CMK (cell line): ENCODE measurements at regions not wholly inside any gene's neighbourhood (a gene's known extent, or its start where the extent isn't known, plus 50 kb on each side); places are given as distances from the start of the nearest gene placed in this dataset.
"Not testable (repeated sequence)": the region's sequence is repeated elsewhere in the genome, so short reads cannot be mapped to it uniquely, and the experiment has no call there.

Experiments used
- DNase-seq: peaks from one replicate; pipeline ENCODE4 v3.0.0-alpha.2; 2010; ENCODE audit warnings: low read depth

GRCh38 chr7:131056007-131056406, 271.7 kb upstream of the MKLN1 start:
- DNase-seq: no peak

DNA sequence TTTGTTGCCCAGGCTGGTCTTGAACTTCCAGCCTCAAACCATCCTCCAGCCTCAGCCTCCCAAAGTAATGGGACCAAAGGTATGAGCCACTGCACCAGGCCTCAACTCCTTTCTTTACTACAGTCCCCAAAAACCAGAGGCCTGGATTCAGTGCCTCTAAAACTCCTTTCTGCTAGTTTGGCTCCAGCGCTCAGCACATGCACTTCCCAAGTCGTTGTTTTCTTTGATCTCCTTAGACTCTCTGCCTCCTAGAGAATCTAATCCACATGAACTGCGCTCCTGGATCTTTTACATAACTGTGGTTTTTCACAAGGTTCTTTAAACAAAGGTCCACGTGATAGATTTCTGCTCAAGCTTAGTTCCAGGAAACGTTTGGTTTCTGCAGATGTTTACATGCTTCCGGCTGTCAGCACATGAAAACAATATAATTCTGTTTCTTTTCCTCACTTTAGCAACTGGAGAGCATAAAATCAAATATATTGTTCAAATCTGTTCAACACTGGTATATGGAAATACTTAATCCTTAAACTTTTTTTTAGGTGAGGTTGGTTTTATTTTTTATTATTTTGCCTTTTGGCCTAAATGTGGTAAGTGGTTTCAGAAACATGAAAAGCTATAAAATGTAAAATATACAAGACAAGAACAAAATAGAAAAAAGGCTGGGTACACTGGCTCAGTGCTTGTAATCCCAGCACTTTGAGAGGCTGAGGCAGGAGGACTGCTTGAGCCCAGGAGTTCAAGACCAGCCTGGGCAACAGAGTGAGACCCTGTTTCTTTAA, 270.5 kb upstream of the MKLN1 start:
- no peak for DNase-seq

DNA sequence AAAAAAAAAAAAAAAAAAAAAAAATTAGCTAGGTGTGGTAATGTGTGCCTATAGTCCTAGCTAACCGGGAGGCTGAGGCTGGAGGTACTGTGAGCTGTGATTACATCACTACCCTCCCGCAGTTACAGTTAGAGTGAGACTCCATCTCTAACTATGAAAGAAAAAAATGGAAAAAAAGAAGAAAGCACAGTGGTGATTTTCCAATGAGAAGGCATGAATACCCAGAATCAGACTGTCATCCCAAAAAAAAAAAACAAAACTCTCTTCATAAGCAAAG, 269.9 kb upstream of the MKLN1 start:
- no peak for DNase-seq

DNA sequence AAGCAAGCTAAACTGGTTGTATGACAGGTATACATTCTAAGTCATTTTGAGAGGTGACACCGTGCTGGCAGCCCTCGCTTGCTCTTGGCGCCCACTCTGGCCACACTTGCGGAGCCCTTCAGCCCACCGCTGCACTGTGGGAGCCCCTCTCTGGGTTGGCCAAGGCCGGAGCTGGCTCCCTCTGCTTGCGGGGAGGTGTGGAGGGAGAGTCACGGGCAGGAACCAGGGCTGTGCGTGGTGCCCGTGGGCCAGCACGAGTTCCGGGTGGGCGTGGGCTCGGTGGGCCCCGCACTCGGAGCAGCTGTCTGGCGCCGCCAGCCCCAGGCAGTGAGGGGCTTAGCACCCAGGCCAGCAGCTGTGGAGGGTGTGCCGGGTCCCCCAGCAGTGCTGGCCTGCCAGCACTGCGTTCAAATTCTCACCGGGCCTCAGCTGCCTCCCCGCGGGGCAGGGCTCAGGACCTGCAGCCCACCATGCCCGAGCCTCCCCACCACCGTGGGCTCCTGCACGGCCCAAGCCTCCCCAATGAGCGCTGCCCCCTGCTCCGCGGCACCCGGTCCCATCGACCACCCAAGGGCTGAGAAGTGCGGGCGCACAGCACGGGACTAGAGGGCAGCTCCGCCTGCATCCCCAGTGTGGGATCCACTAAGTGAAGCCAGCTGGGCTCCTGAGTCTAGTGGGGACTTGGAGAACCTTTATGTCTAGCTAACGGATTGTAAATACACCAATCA, 269.0 kb upstream of the MKLN1 start:
- DNase-seq: not testable (repeated sequence)

GRCh38 chr7:131059401-131059800, 268.3 kb upstream of the MKLN1 start:
- not testable (repeated sequence) for DNase-seq

- no peak for DNase-seq
Measured at GRCh38 chr7:131061158-131061557, 266.5 kb upstream of the MKLN1 start.

DNA sequence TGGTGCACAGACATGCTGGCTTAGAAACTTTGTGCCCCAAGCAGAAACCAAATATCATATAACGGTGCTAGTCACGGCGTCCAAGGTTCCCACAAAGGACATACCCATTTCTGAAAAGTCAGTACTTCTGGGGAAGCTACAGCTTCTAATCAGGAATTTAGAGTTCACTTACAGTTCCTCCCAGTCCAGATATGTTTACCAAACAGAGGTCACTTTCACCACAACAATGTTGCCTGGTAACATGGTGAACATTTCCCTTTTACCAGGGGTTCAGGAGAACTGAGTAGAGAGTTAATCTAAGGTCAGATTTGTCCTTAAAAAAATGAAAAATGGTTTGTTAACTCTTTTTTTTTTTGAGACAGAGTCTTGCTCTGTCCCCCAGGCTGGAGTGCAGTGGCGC, 265.9 kb upstream of the MKLN1 start:
- no peak for DNase-seq

DNA sequence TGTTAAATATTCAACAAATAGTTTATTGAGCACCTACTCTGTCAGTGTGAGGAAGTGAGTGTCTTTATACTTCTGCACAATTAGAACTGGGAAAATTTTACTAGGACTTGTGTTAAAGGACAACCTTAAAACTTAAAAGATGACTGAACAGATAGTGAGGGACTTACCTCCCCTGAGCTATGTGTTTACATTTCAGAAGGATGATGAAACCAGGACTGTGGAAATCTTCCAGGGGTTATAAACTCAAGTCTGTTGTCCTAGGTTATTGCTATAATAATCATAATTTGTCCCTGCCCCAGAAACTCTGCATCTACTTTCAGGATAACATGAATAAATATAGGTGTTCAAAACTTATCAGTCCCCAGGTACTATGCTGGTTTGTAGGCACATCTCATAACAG, 261.0 kb upstream of the MKLN1 start:
- DNase-seq: no peak

- DNase-seq: no peak
Measured at GRCh38 chr7:131067220-131067619, 260.5 kb upstream of the MKLN1 start.

- no peak for DNase-seq
Measured at GRCh38 chr7:131068604-131069021, 259.1 kb upstream of the MKLN1 start.

DNA sequence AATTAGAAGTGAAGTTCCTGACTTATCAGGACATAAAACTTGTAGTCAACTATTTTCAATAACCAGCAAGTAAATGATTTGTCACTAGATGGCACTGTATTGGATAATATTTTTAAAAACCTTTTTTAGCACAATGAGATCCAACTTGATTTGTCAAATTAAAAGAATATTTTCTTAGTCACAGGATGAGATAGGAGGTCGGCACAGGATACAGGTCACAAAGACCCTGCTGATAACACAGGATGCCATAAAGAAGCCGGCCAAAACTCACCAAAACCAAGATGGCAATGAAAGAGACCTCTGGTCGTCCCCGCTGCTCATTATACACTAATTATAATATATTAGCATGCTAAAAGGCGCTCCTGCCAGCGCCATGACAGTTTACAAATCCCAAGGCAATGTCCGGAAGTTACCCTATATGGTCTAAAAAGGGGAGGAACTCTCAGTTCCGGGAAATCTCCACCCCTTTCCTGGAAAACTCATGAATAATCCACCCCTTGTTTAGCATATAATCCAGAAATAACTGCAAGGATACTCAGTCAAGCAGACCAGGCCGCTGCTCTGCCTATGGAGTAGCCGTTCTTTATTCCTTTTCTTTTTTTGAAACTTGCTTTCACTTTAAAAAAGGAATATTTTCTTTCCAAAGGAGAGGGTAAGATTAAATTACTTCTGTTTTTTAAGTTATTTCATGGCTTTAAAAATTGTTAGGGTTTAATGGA, 255.7 kb upstream of the MKLN1 start:
- DNase-seq: peak; percentile 74

GRCh38 chr7:131072505-131073091, 255.1 kb upstream of the MKLN1 start:
- DNase-seq: no peak

- DNase-seq: no peak
Measured at GRCh38 chr7:131074043-131074442, 253.6 kb upstream of the MKLN1 start.

GRCh38 chr7:131074585-131074984, 253.1 kb upstream of the MKLN1 start:
- no peak for DNase-seq

DNA sequence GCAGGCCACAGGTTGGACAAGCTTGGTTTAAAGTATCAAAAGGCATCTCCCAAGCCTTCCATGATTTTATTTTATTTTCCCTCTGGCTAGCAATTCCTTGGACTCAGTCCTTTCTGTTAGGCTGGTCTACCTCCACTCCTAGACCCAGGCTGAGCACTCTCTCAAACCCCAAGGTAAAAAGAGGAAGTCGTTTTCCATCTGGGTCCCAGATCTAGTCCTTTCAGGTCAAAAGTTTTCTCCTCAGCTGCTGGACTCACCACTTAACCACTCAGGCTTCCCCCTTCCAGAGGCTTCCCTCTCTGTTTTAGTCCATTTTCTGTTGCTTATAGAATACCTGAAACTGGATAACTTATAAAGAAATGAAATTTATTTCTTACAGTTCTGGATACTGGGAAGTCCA, 252.3 kb upstream of the MKLN1 start:
- DNase-seq: no peak

DNA sequence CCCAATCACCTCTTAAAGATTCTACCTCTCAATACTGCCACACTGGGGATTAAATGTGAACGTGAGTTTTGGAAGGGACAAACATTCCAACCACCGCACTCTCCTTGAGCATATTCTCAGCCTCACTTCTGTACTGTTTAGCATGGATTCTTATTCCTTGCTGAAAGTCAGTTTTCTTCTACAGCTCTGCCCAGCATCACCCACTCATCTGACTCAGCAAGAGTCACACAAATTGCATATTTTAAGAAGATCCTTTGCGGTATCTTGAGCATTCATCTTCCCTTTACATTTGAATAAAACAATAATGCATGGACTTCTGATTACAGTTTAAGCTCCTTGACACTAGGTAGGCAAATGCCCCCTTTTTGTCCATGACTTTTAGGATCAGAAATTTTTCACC, 251.6 kb upstream of the MKLN1 start:
- DNase-seq: no peak

DNA sequence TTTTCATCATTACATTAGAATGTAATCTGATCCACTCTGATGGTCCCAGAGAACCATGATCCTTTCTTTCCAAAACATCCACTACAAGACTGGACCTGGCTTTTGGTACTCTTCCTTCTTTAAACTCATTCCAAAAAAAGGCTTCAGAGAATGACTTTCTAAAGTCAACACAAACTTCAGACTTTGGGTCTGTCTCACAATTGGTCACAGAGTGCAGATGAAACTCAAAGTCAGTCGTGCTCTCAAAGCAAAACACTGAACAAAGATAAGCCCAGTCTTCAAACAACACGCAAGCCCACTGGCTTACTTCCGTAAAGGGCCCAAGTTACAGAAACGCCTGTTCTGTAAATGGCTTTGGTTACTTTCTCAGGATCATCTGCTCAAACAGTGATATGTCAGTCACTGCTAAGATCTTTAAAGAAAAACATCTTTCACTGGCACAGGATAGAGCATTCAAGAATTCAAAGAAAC, 250.9 kb upstream of the MKLN1 start:
- DNase-seq: no peak

DNA sequence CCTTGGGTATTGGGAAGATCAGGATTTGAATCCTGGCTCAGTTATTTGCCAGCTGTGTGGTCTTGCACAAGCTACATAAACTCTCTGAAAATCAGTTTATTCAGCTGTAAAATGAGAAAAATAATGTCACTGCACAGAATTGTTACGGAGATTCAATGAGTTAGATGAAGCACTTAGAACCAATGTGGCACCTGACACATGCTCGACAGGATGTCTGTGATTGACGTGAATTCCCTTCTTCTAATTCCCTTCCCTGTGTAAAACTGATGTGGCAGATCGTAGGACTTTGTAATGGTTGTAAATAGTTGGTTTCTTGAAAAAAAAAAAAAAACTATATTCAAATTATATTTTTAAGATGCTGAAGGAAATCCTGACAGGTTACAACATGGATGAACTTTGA, 249.9 kb upstream of the MKLN1 start:
- no peak for DNase-seq

GRCh38 chr7:131080754-131081153, 246.9 kb upstream of the MKLN1 start:
- DNase-seq: no peak

GRCh38 chr7:131081308-131081707, 246.4 kb upstream of the MKLN1 start:
- no peak for DNase-seq

- no peak for DNase-seq
Measured at GRCh38 chr7:131083781-131084180, 243.9 kb upstream of the MKLN1 start.

DNA sequence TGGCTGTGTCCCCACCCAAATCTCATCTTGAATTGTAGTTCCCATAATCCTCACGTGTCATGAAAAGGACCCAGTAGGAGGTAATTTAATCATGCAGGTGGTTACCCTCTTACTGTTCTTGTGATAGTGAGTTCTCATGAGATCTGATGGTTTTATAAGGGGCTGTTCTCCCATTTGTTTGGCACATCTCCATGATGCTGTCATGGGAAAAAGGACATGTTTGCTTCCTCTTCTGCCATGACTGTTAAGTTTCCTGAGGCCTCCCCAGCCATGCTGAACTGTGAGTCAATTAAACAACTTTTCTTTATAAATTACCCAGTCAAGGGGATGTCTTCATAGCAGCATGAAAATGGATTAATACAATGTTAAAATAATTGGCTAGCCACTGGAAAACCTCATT, 243.3 kb upstream of the MKLN1 start:
- not testable (repeated sequence) for DNase-seq
